Fibroblast of mammary gland (primary cell): ENCODE measurements at regions not wholly inside any gene's neighbourhood (a gene's known extent, or its start where the extent isn't known, plus 50 kb on each side); places are given as distances from the start of the nearest gene placed in this dataset.
A peak's percentile ranks its signal among the peaks of the same experiment; 100 is the strongest.
"Not testable (repeated sequence)": the region's sequence is repeated elsewhere in the genome, so short reads cannot be mapped to it uniquely, and the experiment has no call there.

Experiments used
- DNase-seq: peaks from one replicate; pipeline ENCODE4 v3.0.0-alpha.2; 2010; ENCODE audit warnings: low read depth
- H3K4me3 ChIP-seq: 2 replicates; pipeline ENCODE4 v1.5.1; 2011; ENCODE audit warnings: low read depth, mild to moderate bottlenecking, low read length, moderate library complexity; ENCODE audit not compliant: control insufficient read depth
- CTCF ChIP-seq: conservative IDR thresholded peaks from 2 replicates; pipeline ENCODE4 v1.5.1; 2011; ENCODE audit warnings: low read depth, low read length, inconsistent platforms; ENCODE audit not compliant: control insufficient read depth, insufficient read depth

GRCh38 chr4:33966808-33967207 lies 2277.5 kb downstream of the ARAP2 start:
- no peak for DNase-seq
- no peak for TF ChIP-seq CTCF
- no peak overlapping the region for H3K4me3 ChIP-seq

- DNase-seq = no peak
- TF ChIP-seq CTCF = no peak
- no peak overlapping the region for H3K4me3 ChIP-seq
These were observed 2270.0 kb downstream of the ARAP2 start for GRCh38 chr4:33974270-33974669.

- DNase-seq = peak; percentile 29
- no peak overlapping the region for H3K4me3 ChIP-seq
- no peak for TF ChIP-seq CTCF
These were observed 2268.3 kb downstream of the ARAP2 start for GRCh38 chr4:33975995-33976394.

- H3K4me3 ChIP-seq, DNase-seq: not testable (repeated sequence)
These were observed 2264.5 kb downstream of the ARAP2 start for GRCh38 chr4:33979781-33980180.

- H3K4me3 ChIP-seq = no peak overlapping the region
- TF ChIP-seq CTCF = no peak
- peak; percentile 16 for DNase-seq
These were observed 2264.0 kb downstream of the ARAP2 start for GRCh38 chr4:33980361-33980760.

- no peak overlapping the region for H3K4me3 ChIP-seq
- no peak for DNase-seq
- no peak for TF ChIP-seq CTCF
These were observed 2254.4 kb downstream of the ARAP2 start for GRCh38 chr4:33989820-33990443.

- no peak for TF ChIP-seq CTCF
- DNase-seq = peak; percentile 37
- no peak overlapping the region for H3K4me3 ChIP-seq
These were observed 2248.1 kb downstream of the ARAP2 start for GRCh38 chr4:33996075-33996718.
